GM18868 (cell line): ENCODE measurements at regions not wholly inside any gene's neighbourhood (a gene's known extent, or its start where the extent isn't known, plus 50 kb on each side); places are given as distances from the start of the nearest gene placed in this dataset.

Experiments used
- ATAC-seq: cut with Tn5 transposase; IDR thresholded peaks from one replicate; pipeline ENCODE4 v1.9.1; 2021; ENCODE audit warnings: mild to moderate bottlenecking, moderate library complexity; ENCODE audit not compliant: unreplicated experiment

DNA sequence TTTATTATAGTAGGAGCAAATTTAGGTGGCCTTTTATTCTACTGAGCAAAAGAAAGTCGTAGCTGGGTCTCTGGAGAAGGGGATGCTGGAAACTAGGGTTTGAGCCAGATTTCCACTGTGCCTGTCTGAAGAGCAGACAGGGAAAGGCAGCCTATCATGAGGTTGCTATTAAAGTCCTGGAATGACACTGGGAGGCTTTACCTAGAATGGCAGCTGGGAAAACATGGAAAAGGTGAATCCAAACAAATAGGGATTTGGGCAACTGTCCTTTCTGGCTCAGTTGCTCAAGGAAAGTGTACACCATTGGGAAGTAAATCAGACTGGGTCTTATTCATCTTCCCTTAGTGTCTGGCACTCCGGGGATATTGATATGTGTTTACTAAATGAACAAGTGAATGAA lies 154.6 kb downstream of the MTX2 start:
- no peak for ATAC-seq

DNA sequence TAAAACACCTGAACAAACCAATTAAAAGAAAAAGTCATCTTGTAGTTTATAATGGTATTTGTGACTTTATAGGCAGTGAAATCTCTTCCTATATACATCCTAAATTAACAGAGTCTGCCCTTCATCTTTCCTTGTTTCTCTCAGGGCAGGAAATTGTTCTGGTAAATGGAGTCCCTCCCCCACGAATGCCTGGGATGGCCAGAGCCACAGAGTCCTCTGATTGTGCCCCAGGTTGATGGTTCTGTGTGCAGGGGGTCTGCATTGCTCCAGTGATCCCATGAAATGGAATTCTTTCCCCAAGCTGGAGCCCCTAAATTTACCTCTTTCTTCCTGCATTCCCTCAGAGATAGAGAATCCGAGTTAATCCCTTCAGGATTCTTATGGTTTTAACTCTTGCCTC lies 155.5 kb downstream of the MTX2 start:
- no peak for ATAC-seq

DNA sequence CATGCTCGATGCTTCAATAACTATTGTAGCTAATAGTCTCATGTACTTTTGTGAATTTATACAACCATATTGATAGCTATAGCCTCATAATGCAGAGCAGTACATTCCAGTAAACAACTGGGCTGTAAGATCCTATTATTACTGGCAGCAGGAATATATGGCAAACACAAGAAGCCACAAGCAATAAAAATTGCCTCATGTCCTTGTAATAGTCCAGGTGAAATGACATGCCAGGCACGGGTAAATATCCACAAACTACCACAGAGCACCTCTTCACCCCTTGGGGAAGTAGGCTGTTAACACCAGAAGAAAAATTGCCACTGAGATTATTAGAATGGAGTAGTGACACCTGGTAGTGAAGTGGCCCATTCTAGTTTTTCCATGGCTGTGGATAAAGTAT lies 158.3 kb downstream of the MTX2 start:
- no peak for ATAC-seq

DNA sequence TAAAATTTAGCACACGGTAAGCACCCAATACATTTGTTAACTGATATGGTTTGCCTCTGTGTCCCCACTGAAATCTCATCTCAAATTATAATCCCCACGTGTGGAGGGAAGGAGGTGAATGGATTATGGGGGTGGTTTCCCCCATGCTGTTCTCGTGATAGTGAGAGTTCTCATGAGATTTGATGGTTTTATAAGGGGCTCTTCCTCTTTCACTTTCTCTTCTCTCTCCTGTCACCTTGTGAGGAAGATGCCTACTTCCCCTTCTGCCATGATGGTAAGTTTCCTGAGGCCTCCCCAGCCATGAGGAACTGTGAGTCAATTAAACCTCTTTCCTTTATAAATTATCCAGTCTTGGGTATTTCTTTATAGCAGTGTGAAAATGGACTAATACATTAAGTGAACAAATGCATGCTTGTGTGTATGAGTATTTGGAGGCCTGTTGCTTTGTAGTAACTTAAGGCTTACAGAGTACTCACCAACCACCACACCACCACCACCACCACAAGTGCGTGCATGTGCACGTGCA lies 159.8 kb downstream of the MTX2 start:
- ATAC-seq = peak; percentile 73

DNA sequence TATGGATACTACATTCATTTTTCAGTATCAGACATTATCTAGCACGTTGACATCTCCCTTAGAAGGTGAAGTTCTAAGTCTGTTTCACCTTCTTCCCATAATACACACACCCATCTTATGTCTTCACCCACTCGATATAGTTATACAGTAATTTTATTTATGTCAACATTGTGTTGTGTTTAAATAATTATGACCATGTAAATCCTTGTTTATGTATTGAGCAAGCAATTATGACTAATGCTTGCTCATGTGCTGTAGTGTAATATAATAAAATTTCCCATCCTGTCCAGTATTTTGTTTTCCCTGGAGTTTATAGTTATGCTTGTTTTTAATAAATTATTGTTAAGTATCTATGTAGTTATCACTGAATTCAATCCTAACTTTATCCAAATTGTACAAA lies 163.2 kb downstream of the MTX2 start:
- no peak for ATAC-seq

DNA sequence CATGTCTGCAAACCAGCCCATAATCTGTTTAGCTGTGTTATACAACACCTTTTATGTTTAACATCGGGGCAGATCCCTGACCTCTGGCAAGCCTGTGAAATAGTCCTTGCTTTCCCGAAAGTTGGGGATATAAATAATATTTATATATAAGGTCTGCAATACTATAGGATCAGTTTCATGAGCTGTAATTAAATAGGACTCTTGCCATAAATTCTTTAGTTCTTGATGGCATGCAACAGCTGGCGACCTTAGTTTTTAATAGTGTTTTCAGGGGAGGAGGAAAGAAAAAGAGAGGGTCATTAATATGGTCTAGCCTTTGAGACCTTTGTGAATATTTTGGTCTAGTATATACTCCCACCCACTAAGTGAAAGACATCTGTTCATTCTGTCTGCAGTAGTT lies 166.5 kb downstream of the MTX2 start:
- no peak for ATAC-seq

DNA sequence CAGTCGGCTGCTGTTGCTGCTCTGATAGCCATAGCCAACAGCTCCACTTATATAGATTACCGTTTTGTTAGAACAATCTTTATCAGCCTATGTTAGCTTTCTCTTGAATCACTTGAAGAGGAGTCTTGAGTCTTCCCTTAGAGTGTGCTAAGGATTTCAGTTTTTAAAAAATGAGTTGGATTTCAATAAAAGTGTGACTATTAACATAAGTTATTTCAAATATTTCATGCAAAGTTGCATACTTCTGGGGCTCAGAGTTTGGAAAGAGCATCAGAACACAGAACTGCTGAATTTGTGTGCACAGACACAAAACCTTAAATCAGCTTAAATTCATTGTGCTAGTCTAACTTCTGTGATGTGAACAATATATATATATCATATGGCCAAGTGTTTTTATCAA lies 174.7 kb downstream of the MTX2 start:
- ATAC-seq = no peak

DNA sequence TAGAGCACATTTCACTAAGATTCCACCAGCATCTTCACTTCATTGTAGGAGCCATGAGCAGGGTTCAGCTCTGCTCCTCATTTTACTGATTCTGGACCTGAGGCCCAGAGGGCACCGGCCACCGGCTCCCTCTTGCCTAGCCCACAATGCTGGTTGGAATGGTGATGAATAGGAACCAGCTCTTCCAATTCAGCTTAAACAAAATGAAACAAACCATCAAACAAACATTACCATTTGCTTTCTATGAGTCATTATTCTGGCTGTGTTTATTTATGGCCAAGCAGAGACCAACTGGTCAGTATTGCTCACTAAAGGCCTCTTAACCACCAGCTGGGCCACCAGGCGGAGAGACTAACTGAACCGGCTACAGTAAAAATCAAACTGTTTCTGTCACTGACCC lies 176.7 kb downstream of the MTX2 start:
- ATAC-seq = no peak

DNA sequence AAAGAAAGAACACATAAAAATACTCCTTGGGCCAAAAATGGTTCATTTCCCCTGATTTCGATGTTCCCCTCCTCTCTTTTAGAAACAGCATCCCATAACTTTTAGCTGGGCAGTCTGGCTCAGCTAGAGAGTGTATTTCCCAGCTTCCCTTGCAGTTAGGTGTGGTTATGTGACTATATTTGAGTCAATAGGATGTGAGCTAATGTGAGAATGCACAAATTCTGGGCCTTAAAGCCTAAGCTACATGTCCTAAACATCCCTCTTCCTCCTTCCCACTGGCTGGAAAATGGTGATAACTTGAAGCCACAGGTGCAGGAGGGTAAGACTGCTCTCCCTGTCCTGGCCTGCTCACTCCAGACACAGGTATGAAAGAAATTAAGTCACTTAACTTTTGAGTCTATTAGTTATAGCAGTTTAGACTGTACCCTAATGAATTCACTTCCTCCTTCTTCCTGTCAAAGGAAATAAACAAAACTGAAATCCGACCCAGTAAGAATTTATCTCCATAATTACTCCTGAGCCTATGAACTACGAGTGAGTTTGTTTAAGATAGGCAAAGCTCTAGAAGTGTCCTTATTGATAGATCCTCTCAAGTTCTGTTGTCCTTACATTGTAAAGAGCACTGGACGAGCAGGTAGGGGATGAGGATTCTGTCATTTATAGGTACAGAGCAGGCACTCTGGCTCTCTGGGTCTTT lies 177.6 kb downstream of the MTX2 start:
- ATAC-seq = no peak

DNA sequence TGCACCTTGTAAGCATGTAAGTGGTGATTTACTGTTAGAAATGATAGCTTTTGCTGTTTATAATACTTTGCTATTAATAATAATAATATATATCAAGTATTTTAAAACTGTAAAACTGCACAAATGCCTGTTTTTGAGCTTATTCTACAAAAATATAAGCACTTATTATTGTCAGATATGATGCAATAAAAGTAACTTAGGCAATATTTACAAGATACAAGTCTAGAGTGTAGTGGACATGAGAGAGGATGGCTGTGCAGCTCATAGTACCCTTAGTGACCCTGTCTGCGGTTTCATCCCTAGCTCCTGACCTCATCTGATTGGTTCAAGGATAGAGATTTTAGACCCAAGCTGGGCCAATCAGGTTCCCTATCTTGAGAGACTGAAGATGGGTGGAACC lies 178.4 kb downstream of the MTX2 start:
- no peak for ATAC-seq

DNA sequence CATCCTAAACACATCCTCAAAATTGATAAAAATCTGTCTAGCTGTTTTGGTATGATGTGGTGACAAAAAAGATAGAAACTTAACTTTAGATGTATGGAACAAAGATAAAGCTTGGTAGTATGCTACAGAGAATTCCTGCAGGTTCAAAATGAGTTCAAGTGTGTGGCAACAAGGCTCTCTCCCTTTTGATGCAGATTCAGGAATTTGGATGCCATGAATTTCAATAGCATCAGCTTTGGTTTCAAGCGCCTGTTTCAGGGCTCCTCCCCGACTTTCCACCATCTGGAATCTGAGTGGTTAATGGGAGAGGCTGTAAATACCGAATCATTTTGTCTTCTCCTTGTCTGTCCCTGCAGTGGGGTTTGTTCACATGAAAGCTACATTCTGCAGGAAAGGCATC lies 180.6 kb downstream of the MTX2 start:
- no peak for ATAC-seq

DNA sequence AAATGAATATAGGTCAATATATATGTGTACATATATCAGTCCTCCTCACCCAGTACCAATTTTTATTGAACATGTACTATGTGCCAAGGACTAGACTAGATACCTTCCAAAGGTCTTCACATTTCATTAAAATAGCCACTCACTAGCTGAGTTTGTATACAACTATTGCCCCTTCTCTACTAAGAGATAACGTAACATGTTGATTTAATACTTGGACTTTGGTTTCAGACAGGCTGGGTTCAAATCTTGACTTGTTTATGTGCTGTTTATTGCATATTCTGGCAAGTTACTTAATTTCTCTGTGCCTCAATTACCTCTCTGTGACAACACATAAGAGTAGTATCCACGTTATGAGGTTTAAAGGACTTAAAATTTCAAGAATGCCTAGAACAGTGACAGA lies 184.5 kb downstream of the MTX2 start:
- no peak for ATAC-seq

DNA sequence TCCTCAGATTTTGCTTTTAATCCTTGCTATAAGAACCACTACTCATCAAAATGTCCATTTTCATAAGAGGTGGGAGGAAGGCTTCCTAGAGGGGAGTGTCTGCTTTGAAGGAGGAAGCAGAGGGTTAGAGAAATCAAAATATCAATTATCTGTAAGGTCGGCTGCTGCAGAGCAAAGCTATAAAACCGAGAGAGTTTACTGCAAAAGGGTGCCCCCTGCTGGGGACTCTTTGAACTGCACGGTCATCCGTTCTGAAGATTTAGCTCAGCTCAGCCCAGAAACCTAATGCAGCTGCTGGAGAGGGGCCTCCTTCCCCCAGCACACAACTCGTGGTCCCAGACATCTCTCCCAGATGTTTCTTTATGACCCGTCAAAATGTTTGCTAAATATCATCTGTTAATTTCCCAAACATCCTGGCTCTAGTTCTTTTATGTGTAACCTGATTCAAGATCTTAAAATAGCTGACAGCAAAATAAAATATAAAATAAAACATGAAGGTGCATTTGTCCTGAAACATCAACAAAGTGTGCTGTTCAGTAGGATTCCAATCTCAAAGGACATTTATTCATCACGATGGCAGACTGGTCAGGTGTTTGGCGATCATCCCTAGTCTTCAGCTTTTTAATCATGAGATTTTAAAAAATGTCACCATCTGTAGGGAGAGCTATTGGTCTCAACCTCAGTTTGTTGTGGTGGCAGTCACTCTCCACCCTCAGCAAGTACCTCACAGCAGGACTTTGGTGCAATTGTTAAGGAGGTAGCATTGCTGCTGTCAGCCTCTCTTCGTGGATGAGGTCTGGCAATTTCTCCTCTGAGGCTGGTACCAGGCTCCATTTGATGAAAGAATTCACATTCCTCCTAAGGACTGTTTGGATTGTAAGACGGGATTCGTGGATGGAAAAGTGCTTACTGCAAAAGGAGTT lies 185.9 kb downstream of the MTX2 start:
- ATAC-seq = peak; percentile 86

DNA sequence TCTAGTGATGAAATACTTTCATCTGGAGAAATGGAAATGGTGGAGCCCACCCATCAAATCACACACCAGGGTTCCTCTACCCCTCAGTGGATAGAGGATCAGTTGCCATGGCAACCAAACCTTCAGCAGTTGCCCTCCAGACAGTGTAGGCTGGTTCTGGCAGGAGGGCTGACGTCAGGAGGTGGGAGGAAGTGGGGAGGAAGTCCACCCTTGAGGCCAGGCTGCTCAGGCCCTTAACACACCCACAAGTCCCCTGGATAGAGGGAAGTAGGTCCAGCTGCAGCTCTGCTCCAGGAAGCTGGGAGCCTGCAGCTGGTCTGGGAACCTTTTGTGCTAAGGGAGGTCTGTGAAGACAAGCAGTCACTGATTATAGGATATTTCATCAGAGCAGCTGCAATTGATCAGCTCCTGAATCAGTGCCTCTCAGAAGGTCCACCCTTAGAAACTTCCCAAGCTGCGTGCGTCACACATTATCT lies 186.6 kb downstream of the MTX2 start:
- no peak for ATAC-seq

DNA sequence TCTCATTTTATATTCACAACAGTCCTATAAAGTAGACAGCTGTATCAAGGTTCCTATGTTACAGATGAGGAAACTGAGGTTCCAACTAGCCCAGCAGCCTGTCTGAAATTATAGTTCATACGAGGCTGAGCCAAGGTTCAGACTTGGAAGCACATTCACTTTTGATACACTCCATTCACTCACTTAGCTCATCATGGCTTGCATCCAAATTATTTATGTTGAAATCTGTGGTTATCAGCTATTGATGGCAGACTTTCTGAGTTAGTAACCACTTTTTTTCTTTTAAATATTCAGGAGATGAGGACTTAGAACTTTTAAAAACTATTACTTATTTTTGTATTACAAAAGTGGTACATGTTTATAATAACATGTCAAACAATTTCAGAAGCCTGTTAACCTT lies 188.2 kb downstream of the MTX2 start:
- ATAC-seq = no peak

DNA sequence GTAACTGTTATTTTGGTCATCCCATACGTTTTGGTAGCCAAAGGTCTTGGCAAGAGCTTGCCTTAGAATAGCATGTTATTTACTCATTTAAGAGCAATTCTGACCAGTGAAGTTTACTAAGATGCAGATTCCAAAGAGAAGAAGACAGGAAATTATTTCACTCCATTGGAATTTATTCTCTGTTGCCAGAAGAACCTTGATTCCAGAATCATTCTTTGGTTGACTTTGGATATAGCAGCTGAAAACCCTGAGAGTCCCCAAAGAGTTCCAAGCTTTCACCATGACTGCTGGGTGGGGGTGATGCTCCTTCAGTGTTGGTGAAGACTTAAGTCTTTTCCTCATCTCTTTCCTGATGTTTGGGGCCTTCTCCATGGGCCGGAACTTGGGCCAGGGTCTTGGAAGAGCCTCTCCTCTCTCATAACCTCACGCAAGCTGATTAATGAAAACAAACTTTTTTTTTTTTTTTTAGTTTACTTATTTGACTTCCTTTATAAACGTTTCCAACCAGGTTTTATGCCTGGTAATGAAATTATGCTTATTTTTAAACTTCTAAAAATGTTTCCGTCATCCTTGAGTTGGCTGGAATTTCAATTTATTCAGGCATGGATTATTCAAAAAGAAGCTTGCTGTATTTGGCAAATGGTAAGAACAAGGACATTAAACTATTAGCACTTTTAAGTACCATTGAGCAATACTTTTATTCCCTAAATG lies 192.0 kb downstream of the MTX2 start:
- ATAC-seq = no peak

DNA sequence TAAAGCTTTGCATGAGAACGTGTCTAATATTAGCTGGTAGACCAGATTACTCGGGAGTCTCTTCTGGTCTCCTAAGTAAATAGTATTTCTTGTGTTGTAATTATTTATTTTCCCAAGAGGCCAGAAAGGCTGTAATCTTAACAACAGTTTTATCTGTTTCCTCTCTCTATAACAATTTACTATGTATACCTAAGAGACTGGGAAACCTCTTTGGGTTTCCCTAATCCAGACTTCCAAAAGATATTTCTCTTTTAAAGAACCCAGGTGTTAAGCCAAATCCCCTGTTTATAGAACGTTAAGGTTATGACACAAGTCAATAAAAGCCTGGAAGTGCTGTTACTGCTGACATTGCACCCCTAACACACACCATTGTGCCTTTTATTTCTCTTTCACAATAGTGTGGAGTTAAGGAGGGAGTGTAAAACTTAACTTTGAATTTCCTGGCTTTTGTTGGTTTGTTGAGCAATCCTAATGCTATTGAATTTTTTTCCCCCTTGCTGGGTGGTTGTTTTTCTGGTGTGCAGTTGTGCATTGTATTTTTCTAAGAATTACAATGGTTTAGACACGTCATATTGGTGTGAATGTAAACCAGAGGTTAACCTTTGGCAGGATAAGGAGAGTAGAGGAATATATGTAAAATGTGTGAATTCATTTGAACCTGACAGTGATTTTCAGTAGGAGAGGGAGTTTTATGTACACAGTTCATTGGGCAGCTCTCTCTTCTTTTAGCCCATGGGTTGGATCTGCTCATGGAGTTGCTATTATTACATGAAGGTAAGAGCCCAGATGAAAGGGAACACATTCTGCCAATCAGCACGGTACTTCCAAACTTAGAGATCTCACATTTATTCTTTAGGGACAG lies 192.8 kb downstream of the MTX2 start:
- no peak for ATAC-seq

DNA sequence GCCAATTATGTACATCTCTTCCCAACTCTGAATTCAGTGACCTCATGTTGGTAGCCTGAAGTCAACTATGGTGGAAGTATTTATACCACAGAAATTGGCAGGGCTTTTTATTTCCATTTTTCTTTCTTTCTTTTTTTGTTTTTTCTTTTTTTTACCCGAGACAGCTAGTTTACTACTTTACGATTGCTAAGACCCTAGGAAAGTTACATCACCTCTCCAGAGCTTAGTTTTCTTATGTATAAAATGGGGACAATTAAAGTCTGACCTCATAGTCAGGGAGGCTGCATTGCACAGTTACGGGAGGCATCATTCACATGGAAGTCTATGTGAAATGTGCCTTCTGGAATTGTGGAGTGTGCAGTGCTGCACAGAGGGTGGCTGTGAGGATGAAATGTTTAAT lies 194.3 kb downstream of the MTX2 start:
- ATAC-seq = no peak

DNA sequence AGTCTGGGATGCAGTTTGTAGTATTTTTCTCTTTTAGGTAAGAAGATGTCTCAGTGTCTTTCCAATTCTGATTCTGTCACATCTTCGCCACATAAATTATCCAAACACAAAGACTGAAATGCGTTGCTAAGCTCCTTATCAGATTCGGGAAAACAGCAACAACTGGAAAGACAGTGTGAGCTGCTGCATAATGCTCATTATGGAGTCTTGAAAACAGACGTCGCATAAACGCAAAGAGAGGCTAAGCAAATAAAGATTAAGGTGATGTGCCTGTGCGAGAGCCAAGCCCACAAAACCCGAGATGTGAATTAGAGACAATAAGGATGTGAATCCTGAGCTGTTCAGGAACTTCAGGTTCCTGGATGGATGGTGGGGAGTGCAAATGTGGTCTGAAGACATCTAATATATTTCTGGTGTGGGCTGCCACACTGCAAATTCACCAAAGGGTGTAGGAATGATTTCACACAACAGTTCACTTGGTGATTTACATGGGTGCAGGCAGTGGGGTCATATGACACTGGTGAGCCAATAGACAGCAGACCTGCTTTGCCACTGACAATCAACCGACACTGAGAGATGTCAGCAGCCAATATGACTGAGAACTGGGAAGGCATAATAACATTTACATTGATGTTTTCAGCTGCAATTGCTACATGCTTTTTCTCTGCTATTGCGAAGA lies 195.8 kb downstream of the MTX2 start:
- peak; percentile 60 for ATAC-seq

DNA sequence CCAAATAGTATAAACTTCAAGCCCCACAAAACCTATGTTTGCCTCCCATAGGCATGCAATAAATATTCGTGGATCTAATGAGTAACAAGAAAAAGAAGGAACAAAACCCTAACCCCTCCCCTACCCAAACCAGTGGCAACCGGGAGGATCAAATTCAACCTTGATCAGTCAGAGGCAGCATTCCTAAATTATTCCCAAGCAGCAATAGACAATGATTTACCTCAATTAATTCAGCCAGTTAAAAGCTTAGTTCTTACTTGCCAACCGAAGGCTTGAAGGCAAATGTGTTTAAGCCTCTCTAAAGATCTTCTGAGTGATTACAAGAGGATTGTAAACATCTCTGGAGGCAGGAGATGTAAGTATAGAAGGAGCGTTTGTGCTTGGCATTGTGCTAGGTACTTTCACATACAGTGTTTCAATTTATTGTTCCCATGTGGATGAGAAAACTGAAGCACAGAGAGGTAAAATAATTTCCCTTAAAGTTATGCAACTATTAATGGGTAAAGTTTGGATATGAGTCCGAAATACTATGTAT lies 197.7 kb downstream of the MTX2 start:
- no peak for ATAC-seq
